ENCODE measurements at regions not wholly inside any gene's neighbourhood (a gene's known extent, or its start where the extent isn't known, plus 50 kb on each side); places are given as distances from the start of the nearest gene placed in this dataset.

GRCh38 chr5:97377582-97377981 is 194.5 kb upstream of the RIOK2 start:
- ChIA-PET CTCF (no interaction called here), POLR2A (ENCODE audit: low non-redundant PET) (no interaction called here)
- TF ChIP-seq EZH2 (IDR thresholded peaks at IDR 0.05; ENCODE audit: borderline replicate concordance, low read depth, low read length, poor library complexity, severe bottlenecking) (no peak), CTCF (conservative IDR thresholded peaks at IDR 0.05; ENCODE audit: low read depth, low read length) (no peak)
- intact Hi-C loops (cut with micrococcal nuclease; ENCODE audit: unreplicated experiment), result no loop called here
- DNase-seq (ENCODE audit: low spot score), result no peak
- Histone ChIP-seq H3K36me3 (ENCODE audit: insufficient read depth, low read length, poor library complexity, severe bottlenecking) (no peaks in the 10 kb centered on the region), H3K27ac (ENCODE audit: low read depth, low read length, poor library complexity, severe bottlenecking) (no peak overlapping the region), H3K9me3 (ENCODE audit: low read depth, low read length, poor library complexity, severe bottlenecking) (no peaks in the 10 kb centered on the region), H3K4me1 (ENCODE audit: insufficient read depth, low read length, poor library complexity, severe bottlenecking) (no peaks in the 10 kb centered on the region), H3K4me3 (ENCODE audit: low read depth, low read length, poor library complexity, severe bottlenecking) (no peak overlapping the region), H3K27me3 (replicated peaks; ENCODE audit: insufficient read depth, low read depth, low read length, poor library complexity) (no peaks in the 10 kb centered on the region)
- no TSS peak for BruUV-seq (replicated peaks)

GRCh38 chr5:97383996-97384395 is 200.9 kb upstream of the RIOK2 start:
- Histone ChIP-seq H3K4me3 (ENCODE audit: low read depth, low read length, poor library complexity, severe bottlenecking) (no peak overlapping the region), H3K36me3 (ENCODE audit: insufficient read depth, low read length, poor library complexity, severe bottlenecking) (no peaks in the 10 kb centered on the region), H3K9me3 (ENCODE audit: low read depth, low read length, poor library complexity, severe bottlenecking) (no peaks in the 10 kb centered on the region), H3K27me3 (replicated peaks; ENCODE audit: insufficient read depth, low read depth, low read length, poor library complexity) (no peaks in the 10 kb centered on the region), H3K4me1 (ENCODE audit: insufficient read depth, low read length, poor library complexity, severe bottlenecking) (no peaks in the 10 kb centered on the region), H3K27ac (ENCODE audit: low read depth, low read length, poor library complexity, severe bottlenecking) (no peak overlapping the region)
- no peak for DNase-seq (ENCODE audit: low spot score)
- ChIA-PET POLR2A (ENCODE audit: low non-redundant PET) (no interaction called here), CTCF (no interaction called here)
- intact Hi-C loops (cut with micrococcal nuclease; ENCODE audit: unreplicated experiment), result no loop called here
- BruUV-seq (replicated peaks), result no TSS peak
- TF ChIP-seq CTCF (conservative IDR thresholded peaks at IDR 0.05; ENCODE audit: low read depth, low read length) (no peak), EZH2 (IDR thresholded peaks at IDR 0.05; ENCODE audit: borderline replicate concordance, low read depth, low read length, poor library complexity, severe bottlenecking) (no peak)

GRCh38 chr5:97388794-97389193 is 205.7 kb upstream of the RIOK2 start:
- DNase-seq (ENCODE audit: low spot score), result no peak
- no peak for TF ChIP-seq EZH2 (IDR thresholded peaks at IDR 0.05; ENCODE audit: borderline replicate concordance, low read depth, low read length, poor library complexity, severe bottlenecking)
- TF ChIP-seq CTCF (conservative IDR thresholded peaks at IDR 0.05; ENCODE audit: low read depth, low read length), result no peak
- no peaks in the 10 kb centered on the region for H3K4me1 ChIP-seq (ENCODE audit: insufficient read depth, low read length, poor library complexity, severe bottlenecking)
- H3K9me3 ChIP-seq (ENCODE audit: low read depth, low read length, poor library complexity, severe bottlenecking), result no peaks in the 10 kb centered on the region
- no peak overlapping the region for H3K27ac ChIP-seq (ENCODE audit: low read depth, low read length, poor library complexity, severe bottlenecking)
- no peaks in the 10 kb centered on the region for H3K27me3 ChIP-seq (replicated peaks; ENCODE audit: insufficient read depth, low read depth, low read length, poor library complexity)
- CTCF ChIA-PET, result no interaction called here
- no peak overlapping the region for H3K4me3 ChIP-seq (ENCODE audit: low read depth, low read length, poor library complexity, severe bottlenecking)
- POLR2A ChIA-PET (ENCODE audit: low non-redundant PET), result no interaction called here
- intact Hi-C loops (cut with micrococcal nuclease; ENCODE audit: unreplicated experiment), result loop anchor here (5.0 kb wide), 1 partner anchor 199 kb away; no protein-coding TSS in a partner anchor
- no TSS peak for BruUV-seq (replicated peaks)
- H3K36me3 ChIP-seq (ENCODE audit: insufficient read depth, low read length, poor library complexity, severe bottlenecking), result no peaks in the 10 kb centered on the region
